NCI-H748 (cell line): ENCODE measurements at regions not wholly inside any gene's neighbourhood (a gene's known extent, or its start where the extent isn't known, plus 50 kb on each side); places are given as distances from the start of the nearest gene placed in this dataset.

Source experiments
- DNase-seq: peaks from one replicate; lab custom pipeline; 2025; ENCODE audit not compliant: unreplicated experiment; lab: John Stamatoyannopoulos, UW

- DNase-seq: no peak
Measured at GRCh38 chr13:104002216-104002615, 936.0 kb upstream of the SLC10A2 start.

- no peak for DNase-seq
Measured at GRCh38 chr13:104001766-104002165, 935.5 kb upstream of the SLC10A2 start.

- no peak for DNase-seq
Measured at GRCh38 chr13:103996733-103997132, 930.5 kb upstream of the SLC10A2 start.

- no peak for DNase-seq
Measured at GRCh38 chr13:103983948-103984347, 917.7 kb upstream of the SLC10A2 start.

- no peak for DNase-seq
Measured at GRCh38 chr13:103976371-103976770, 910.2 kb upstream of the SLC10A2 start.

- no peak for DNase-seq
Measured at GRCh38 chr13:103973740-103974139, 907.5 kb upstream of the SLC10A2 start.

- DNase-seq: no peak
Measured at GRCh38 chr13:103969520-103970050, 903.4 kb upstream of the SLC10A2 start.

- no peak for DNase-seq
Measured at GRCh38 chr13:103965506-103966243, 899.5 kb upstream of the SLC10A2 start.

- DNase-seq: no peak
Measured at GRCh38 chr13:103961784-103962183, 895.6 kb upstream of the SLC10A2 start.

GRCh38 chr13:103961129-103961528 is 894.9 kb upstream of the SLC10A2 start:
- DNase-seq: no peak

- DNase-seq: no peak
Measured at GRCh38 chr13:103960001-103960400, 893.8 kb upstream of the SLC10A2 start.

- DNase-seq: no peak
Measured at GRCh38 chr13:103958691-103959090, 892.5 kb upstream of the SLC10A2 start.

GRCh38 chr13:103957939-103958338 is 891.7 kb upstream of the SLC10A2 start:
- no peak for DNase-seq

- no peak for DNase-seq
Measured at GRCh38 chr13:103953859-103954258, 887.6 kb upstream of the SLC10A2 start.

- no peak for DNase-seq
Measured at GRCh38 chr13:103952183-103952582, 886.0 kb upstream of the SLC10A2 start.

GRCh38 chr13:103948426-103948825 is 882.2 kb upstream of the SLC10A2 start:
- no peak for DNase-seq

- DNase-seq: no peak
Measured at GRCh38 chr13:103945836-103946235, 879.6 kb upstream of the SLC10A2 start.

- DNase-seq: no peak
Measured at GRCh38 chr13:103941506-103942140, 875.4 kb upstream of the SLC10A2 start.

GRCh38 chr13:103935117-103935516 is 868.9 kb upstream of the SLC10A2 start:
- DNase-seq: no peak

GRCh38 chr13:103931885-103932284 is 865.7 kb upstream of the SLC10A2 start:
- DNase-seq: no peak

- DNase-seq: no peak
Measured at GRCh38 chr13:103931331-103931845, 865.2 kb upstream of the SLC10A2 start.

GRCh38 chr13:103926118-103926517 is 859.9 kb upstream of the SLC10A2 start:
- DNase-seq: no peak
